Erythroblast (primary cell): ENCODE measurements at regions not wholly inside any gene's neighbourhood (a gene's known extent, or its start where the extent isn't known, plus 50 kb on each side); places are given as distances from the start of the nearest gene placed in this dataset.

ENCODE experiments used
- DNase-seq, 2 experiments: peaks; one replicate each; lab custom pipeline; 2025; lab: John Stamatoyannopoulos, UW
- GATA1 ChIP-seq: IDR thresholded peaks from 2 replicates; pipeline ENCODE4 v1.6.1; 2011; ENCODE audit warnings: low read depth, mild to moderate bottlenecking, control low read depth, low read length, moderate library complexity
- POLR2A ChIP-seq: IDR thresholded peaks from 2 replicates; pipeline ENCODE4 v1.6.1; 2011; ENCODE audit warnings: mild to moderate bottlenecking, low read length

GRCh38 chr22:48858121-48858520, 969.6 kb downstream of the BRD1 start:
- no peak for DNase-seq
- no peak for TF ChIP-seq POLR2A
- no peak for TF ChIP-seq GATA1

- TF ChIP-seq POLR2A (no peak), GATA1 (no peak)
- DNase-seq: no peak
Observed at GRCh38 chr22:48857202-48857805, 970.4 kb downstream of the BRD1 start.

GRCh38 chr22:48856308-48856615, 971.4 kb downstream of the BRD1 start:
- DNase-seq: no peak
- no peak for TF ChIP-seq GATA1
- TF ChIP-seq POLR2A: no peak

GRCh38 chr22:48855593-48856307, 971.9 kb downstream of the BRD1 start:
- no peak for TF ChIP-seq GATA1
- no peak for TF ChIP-seq POLR2A
- no peak for DNase-seq

GRCh38 chr22:48855013-48855412, 972.7 kb downstream of the BRD1 start:
- no peak for DNase-seq
- TF ChIP-seq GATA1 (no peak), POLR2A (no peak)

- TF ChIP-seq GATA1: no peak
- TF ChIP-seq POLR2A: no peak
- DNase-seq: no peak
Observed at GRCh38 chr22:48853627-48854240, 973.9 kb downstream of the BRD1 start.

- no peak for DNase-seq
- no peak for TF ChIP-seq GATA1
- no peak for TF ChIP-seq POLR2A
Observed at GRCh38 chr22:48851933-48852549, 975.6 kb downstream of the BRD1 start.

GRCh38 chr22:48850658-48851287, 976.9 kb downstream of the BRD1 start:
- no peak for TF ChIP-seq GATA1
- TF ChIP-seq POLR2A: no peak
- DNase-seq: no peak

- DNase-seq: no peak
- no peak for TF ChIP-seq POLR2A
Observed at GRCh38 chr22:48849963-48850657, 977.6 kb downstream of the BRD1 start.

GRCh38 chr22:48849219-48849912, 978.3 kb downstream of the BRD1 start:
- no peak for TF ChIP-seq GATA1
- TF ChIP-seq POLR2A: no peak
- DNase-seq: no peak

GRCh38 chr22:48846200-48846599, 981.5 kb downstream of the BRD1 start:
- TF ChIP-seq GATA1: no peak
- TF ChIP-seq POLR2A: no peak
- DNase-seq: no peak

- no peak for DNase-seq
- TF ChIP-seq POLR2A: no peak
- TF ChIP-seq GATA1: no peak
Observed at GRCh38 chr22:48845356-48845936, 982.2 kb downstream of the BRD1 start.

GRCh38 chr22:48844056-48844675, 983.5 kb downstream of the BRD1 start:
- no peak for DNase-seq
- TF ChIP-seq GATA1 (no peak), POLR2A (no peak)
